ENCODE measurements at regions not wholly inside any gene's neighbourhood (a gene's known extent, or its start where the extent isn't known, plus 50 kb on each side); places are given as distances from the start of the nearest gene placed in this dataset.

GRCh38 chr9:32258482-32258881 lies 126.0 kb upstream of the ACO1 start:
- no peak for DNase-seq (ENCODE audit: low read depth)
- H3K4me3 ChIP-seq (ENCODE audit: low read depth, low read length), result no peak overlapping the region
- TF ChIP-seq, protein P1, sequence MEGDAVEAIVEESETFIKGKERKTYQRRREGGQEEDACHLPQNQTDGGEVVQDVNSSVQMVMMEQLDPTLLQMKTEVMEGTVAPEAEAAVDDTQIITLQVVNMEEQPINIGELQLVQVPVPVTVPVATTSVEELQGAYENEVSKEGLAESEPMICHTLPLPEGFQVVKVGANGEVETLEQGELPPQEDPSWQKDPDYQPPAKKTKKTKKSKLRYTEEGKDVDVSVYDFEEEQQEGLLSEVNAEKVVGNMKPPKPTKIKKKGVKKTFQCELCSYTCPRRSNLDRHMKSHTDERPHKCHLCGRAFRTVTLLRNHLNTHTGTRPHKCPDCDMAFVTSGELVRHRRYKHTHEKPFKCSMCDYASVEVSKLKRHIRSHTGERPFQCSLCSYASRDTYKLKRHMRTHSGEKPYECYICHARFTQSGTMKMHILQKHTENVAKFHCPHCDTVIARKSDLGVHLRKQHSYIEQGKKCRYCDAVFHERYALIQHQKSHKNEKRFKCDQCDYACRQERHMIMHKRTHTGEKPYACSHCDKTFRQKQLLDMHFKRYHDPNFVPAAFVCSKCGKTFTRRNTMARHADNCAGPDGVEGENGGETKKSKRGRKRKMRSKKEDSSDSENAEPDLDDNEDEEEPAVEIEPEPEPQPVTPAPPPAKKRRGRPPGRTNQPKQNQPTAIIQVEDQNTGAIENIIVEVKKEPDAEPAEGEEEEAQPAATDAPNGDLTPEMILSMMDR (conservative IDR thresholded peaks at IDR 0.05; ENCODE audit: low read depth, low read length), result no peak

DNA sequence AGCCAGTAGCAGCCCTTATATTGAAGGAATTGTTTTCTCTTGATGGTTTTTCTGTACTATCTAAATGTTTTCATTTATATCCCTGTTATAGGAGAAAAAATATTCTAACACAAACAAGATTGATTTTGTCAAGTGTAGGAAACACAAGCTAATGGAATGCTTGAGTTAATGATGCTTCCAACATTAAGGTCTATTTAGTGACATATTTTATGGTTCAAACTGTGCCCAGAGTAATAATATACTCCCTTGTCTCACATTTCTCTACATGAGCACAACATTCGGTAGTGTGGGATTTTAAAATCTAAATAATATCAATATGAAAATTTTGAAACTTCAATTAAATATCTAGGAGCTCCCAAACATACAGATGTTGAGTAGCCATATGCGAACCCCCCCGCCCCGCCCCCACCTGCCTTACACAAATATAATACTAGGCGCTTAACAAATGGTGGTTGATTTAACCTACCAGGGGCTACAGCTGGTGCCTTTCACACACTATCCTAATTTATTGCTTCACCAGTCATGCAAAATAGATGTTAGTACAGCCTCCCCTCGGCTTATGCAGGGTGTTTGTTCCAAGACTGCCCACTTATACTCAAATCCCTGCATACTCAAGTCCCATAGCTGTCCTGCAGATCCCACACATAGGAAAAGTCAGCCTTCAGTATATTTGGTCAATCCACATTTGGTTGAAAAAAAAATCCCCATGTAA lies 124.1 kb upstream of the ACO1 start:
- no peak for DNase-seq (ENCODE audit: low read depth)
- TF ChIP-seq, protein P1 (conservative IDR thresholded peaks at IDR 0.05; ENCODE audit: low read depth, low read length), result no peak
- H3K4me3 ChIP-seq (ENCODE audit: low read depth, low read length), result no peak overlapping the region

DNA sequence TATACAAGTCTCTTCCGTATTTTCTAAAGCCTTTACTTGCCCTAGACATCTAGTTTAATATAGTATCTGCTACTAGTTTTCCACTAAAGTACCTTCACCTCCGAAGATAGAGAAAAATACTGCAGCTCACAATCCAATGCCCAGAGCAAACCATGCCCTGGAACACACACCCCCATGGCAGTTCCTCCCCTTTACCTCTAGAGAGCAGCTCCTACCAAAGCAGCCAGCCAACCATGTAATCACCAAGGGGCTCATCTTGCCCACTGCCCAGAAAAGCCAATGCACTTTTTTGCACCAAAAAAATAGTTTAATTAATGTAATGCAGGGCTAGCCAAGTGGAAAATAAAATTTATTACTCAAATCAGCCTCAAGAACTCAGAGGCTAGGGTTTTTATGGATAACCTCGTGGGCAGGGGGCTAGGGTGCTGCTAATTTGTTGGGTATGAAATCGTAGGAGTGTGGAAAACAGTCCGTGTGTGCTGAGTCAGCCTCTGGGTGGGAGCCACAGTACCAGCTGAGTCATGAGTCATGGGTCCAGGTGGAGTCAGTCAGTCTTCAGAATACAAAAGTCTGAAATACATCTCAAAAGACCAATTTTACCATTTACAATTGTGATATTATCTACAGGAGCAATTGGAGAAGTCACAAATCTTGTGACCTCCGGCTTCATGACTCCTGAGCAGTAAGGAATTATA lies 120.1 kb upstream of the ACO1 start:
- TF ChIP-seq, protein P1 (conservative IDR thresholded peaks at IDR 0.05; ENCODE audit: low read depth, low read length), result no peak
- DNase-seq (ENCODE audit: low read depth), result peak; percentile 35
- H3K4me3 ChIP-seq (ENCODE audit: low read depth, low read length), result no peak overlapping the region

DNA sequence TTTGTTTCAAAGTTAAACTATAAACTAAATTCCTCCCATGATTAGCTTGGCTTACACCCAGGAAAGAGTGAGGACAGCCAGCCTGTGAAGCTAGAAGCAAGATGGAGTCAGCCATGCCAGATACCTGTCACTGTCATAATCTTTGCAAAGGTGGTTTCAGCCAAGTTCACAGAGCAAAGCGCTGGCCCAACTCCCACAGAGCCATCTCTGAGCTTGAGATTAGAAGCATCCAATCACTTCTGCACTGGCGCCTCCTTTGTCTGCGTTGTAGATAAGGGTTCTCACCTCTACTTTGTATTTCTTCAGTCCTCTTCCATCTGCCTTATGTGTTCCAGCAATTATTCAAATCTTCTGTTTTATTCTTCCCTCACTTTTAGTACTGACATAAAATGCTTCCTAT lies 119.4 kb upstream of the ACO1 start:
- TF ChIP-seq, protein P1 (conservative IDR thresholded peaks at IDR 0.05; ENCODE audit: low read depth, low read length), result no peak
- peak; percentile 1 for DNase-seq (ENCODE audit: low read depth)
- no peak overlapping the region for H3K4me3 ChIP-seq (ENCODE audit: low read depth, low read length)

DNA sequence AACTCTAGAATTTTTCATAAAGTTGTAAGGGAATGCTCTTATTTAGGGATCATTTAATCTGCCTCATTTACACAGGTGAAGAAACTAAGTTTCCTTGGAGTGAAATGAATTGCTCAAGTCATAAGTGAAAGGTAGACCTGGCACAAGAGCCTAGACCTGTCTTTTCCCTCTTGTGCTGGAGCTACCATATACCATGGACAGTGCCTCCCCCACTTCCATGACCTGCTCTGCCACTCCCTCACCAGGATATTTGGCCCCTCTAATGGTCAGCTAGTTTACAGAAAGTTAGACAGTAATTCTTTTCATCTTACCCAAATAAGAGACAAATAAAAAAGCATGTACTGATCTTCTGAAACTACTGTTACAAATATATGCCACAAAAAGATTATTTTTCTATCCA lies 105.5 kb upstream of the ACO1 start:
- TF ChIP-seq, protein P1 (conservative IDR thresholded peaks at IDR 0.05; ENCODE audit: low read depth, low read length), result no peak
- no peak overlapping the region for H3K4me3 ChIP-seq (ENCODE audit: low read depth, low read length)
- no peak for DNase-seq (ENCODE audit: low read depth)

DNA sequence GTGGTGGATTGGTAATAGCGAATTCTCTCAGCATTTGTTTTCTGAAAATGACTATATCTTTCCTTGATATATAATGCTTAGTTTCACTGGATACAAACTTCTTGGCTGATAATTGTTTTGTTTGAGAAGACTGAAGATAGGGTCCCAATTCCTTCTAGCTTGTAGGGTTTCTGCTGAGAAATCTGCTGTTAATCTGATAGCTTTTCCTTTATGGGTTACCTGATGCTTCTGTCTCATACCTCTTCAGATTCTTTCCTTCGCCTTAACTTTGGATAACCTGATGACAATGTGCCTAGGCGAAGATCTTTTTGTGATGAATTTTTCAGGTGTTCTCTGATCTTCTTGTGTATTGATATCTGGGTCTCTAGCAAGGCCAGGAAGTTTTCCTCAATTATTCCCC lies 94.7 kb upstream of the ACO1 start:
- H3K4me3 ChIP-seq (ENCODE audit: low read depth, low read length), result no peak overlapping the region
- TF ChIP-seq, protein P1 (conservative IDR thresholded peaks at IDR 0.05; ENCODE audit: low read depth, low read length), result no peak
- no peak for DNase-seq (ENCODE audit: low read depth)

DNA sequence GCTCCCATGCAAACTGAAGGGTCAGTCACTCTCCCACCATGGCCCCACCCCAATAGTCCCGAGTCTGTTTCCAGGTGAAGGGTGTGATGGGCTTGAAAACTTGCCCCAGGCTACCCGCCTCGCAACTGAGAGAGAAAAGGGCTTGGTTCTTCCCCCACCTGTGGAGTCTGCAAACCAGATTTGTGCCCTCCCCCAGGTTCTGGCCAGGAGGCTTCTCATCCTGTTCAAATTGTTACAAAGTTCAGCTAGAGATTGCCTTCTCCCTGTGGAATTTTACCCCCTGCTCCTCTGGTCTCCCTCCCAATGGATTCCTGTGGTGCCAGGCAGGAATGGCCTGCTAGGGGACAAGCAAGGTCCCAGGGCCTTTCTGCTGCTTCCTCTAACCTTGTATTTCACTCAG lies 93.1 kb upstream of the ACO1 start:
- DNase-seq (ENCODE audit: low read depth), result no peak
- TF ChIP-seq, protein P1 (conservative IDR thresholded peaks at IDR 0.05; ENCODE audit: low read depth, low read length), result no peak
- no peak overlapping the region for H3K4me3 ChIP-seq (ENCODE audit: low read depth, low read length)

Measured in choroid plexus epithelial cell (primary cell).